ENCODE measurements at regions not wholly inside any gene's neighbourhood (a gene's known extent, or its start where the extent isn't known, plus 50 kb on each side); places are given as distances from the start of the nearest gene placed in this dataset.

GRCh38 chr16:86007524-86007923 is 108.6 kb downstream of the IRF8 start:
- Mint-ChIP-seq H3K27ac (no peak overlapping the region), H3K36me3 (no peaks in the 10 kb centered on the region), H3K4me1 (ENCODE audit: low read depth) (peaks cover 16% of the 10 kb centered on the region), H3K27me3 (peaks cover 2% of the 10 kb centered on the region), H3K4me3 (no peak overlapping the region), H3K9me3 (no peaks in the 10 kb centered on the region)
- intact Hi-C loops (cut with micrococcal nuclease): loop anchor here (2.0 kb wide), 1 partner anchor 19 kb away; no protein-coding TSS in a partner anchor
- no peak for DNase-seq
- CTCF ChIA-PET: interaction anchor here (6.5 kb wide), 1 partner anchor 187 kb away, joined by 44 read pairs; no protein-coding TSS in a partner anchor
- POLR2A ChIA-PET: no interaction called here

- ChIA-PET CTCF (interaction anchor here (1.1 to 4.6 kb wide), 2 partner anchors 24 to 190 kb away, joined by 4 to 61 read pairs; no protein-coding TSS in a partner anchor), POLR2A (no interaction called here)
- H3K27me3 Mint-ChIP-seq: peaks cover 2% of the 10 kb centered on the region
- no peak overlapping the region for H3K4me3 Mint-ChIP-seq
- H3K36me3 Mint-ChIP-seq: no peaks in the 10 kb centered on the region
- H3K9me3 Mint-ChIP-seq: no peaks in the 10 kb centered on the region
- no peak for DNase-seq
- peaks cover 16% of the 10 kb centered on the region for H3K4me1 Mint-ChIP-seq (ENCODE audit: low read depth)
- intact Hi-C loops (cut with micrococcal nuclease): no loop called here
- no peak overlapping the region for H3K27ac Mint-ChIP-seq
These were observed 111.7 kb downstream of the IRF8 start for GRCh38 chr16:86010680-86011141.

GRCh38 chr16:86011532-86011931 is 112.6 kb downstream of the IRF8 start:
- no peaks in the 10 kb centered on the region for H3K36me3 Mint-ChIP-seq
- POLR2A ChIA-PET: no interaction called here
- intact Hi-C loops (cut with micrococcal nuclease): no loop called here

GRCh38 chr16:86012221-86012620 is 113.3 kb downstream of the IRF8 start:
- H3K36me3 Mint-ChIP-seq: no peaks in the 10 kb centered on the region
- intact Hi-C loops (cut with micrococcal nuclease): no loop called here

More at GRCh38 chr16:86011532-86011931, 112.6 kb downstream of the IRF8 start:
- Mint-ChIP-seq H3K27ac (no peak overlapping the region), H3K9me3 (no peaks in the 10 kb centered on the region), H3K4me3 (no peak overlapping the region), H3K27me3 (peaks cover 3% of the 10 kb centered on the region), H3K4me1 (ENCODE audit: low read depth) (peaks cover 16% of the 10 kb centered on the region)
- no peak for DNase-seq
- CTCF ChIA-PET: interaction anchor here (1.1 to 4.6 kb wide), 2 partner anchors 25 to 191 kb away, joined by 4 to 61 read pairs; no protein-coding TSS in a partner anchor

GRCh38 chr16:86013867-86014266 is 114.9 kb downstream of the IRF8 start:
- peaks cover 19% of the 10 kb centered on the region for H3K27me3 Mint-ChIP-seq
- no peak for DNase-seq
- no peak overlapping the region for H3K27ac Mint-ChIP-seq
- no peaks in the 10 kb centered on the region for H3K4me1 Mint-ChIP-seq (ENCODE audit: low read depth)
- CTCF ChIA-PET: interaction anchor here (2.9 to 4.6 kb wide), 2 partner anchors 27 to 193 kb away, joined by 12 to 61 read pairs; no protein-coding TSS in a partner anchor
- no peak overlapping the region for H3K4me3 Mint-ChIP-seq
- intact Hi-C loops (cut with micrococcal nuclease): no loop called here
- POLR2A ChIA-PET: no interaction called here
- H3K9me3 Mint-ChIP-seq: no peaks in the 10 kb centered on the region
- peaks cover under 1% of the 10 kb centered on the region for H3K36me3 Mint-ChIP-seq

More at GRCh38 chr16:86012221-86012620, 113.3 kb downstream of the IRF8 start:
- peaks cover 16% of the 10 kb centered on the region for H3K4me1 Mint-ChIP-seq (ENCODE audit: low read depth)
- no peak for DNase-seq
- ChIA-PET POLR2A (no interaction called here), CTCF (interaction anchor here (2.9 to 4.6 kb wide), 2 partner anchors 25 to 192 kb away, joined by 12 to 61 read pairs; no protein-coding TSS in a partner anchor)
- no peak overlapping the region for H3K4me3 Mint-ChIP-seq
- no peak overlapping the region for H3K27ac Mint-ChIP-seq
- peaks cover 9% of the 10 kb centered on the region for H3K27me3 Mint-ChIP-seq
- H3K9me3 Mint-ChIP-seq: no peaks in the 10 kb centered on the region

- Mint-ChIP-seq H3K4me1 (ENCODE audit: low read depth) (no peaks in the 10 kb centered on the region), H3K36me3 (peaks cover 8% of the 10 kb centered on the region), H3K4me3 (no peak overlapping the region), H3K27me3 (peaks cover 31% of the 10 kb centered on the region), H3K27ac (no peak overlapping the region), H3K9me3 (peaks cover 13% of the 10 kb centered on the region)
- POLR2A ChIA-PET: no interaction called here
- intact Hi-C loops (cut with micrococcal nuclease): loop anchor here (1.0 kb wide), 1 partner anchor 194 kb away; no protein-coding TSS in a partner anchor
- no peak for DNase-seq
- CTCF ChIA-PET: interaction anchor here (0.6 to 8.8 kb wide), 9 partner anchors 9 to 203 kb away, joined by 3 to 190 read pairs (median 3); no protein-coding TSS in a partner anchor
These were observed 116.6 kb downstream of the IRF8 start for GRCh38 chr16:86015606-86016005.

GRCh38 chr16:86016201-86016965 is 117.4 kb downstream of the IRF8 start:
- ChIA-PET CTCF (interaction anchor here (0.6 to 8.8 kb wide), 12 partner anchors 9 to 204 kb away, joined by 3 to 190 read pairs (median 3); no protein-coding TSS in a partner anchor), POLR2A (no interaction called here)
- peaks cover 8% of the 10 kb centered on the region for H3K36me3 Mint-ChIP-seq
- DNase-seq: peak; percentile 47
- no peak overlapping the region for H3K27ac Mint-ChIP-seq
- peaks cover 34% of the 10 kb centered on the region for H3K27me3 Mint-ChIP-seq
- no peaks in the 10 kb centered on the region for H3K4me1 Mint-ChIP-seq (ENCODE audit: low read depth)
- intact Hi-C loops (cut with micrococcal nuclease): loop anchor here (1.0 kb wide), 1 partner anchor 195 kb away; no protein-coding TSS in a partner anchor
- peaks cover 13% of the 10 kb centered on the region for H3K9me3 Mint-ChIP-seq
- H3K4me3 Mint-ChIP-seq: no peak overlapping the region

- POLR2A ChIA-PET: no interaction called here
- CTCF ChIA-PET: interaction anchor here (8.8 kb wide), 1 partner anchor 197 kb away, joined by 190 read pairs; no protein-coding TSS in a partner anchor
These were observed 119.1 kb downstream of the IRF8 start for GRCh38 chr16:86018071-86018470.

GRCh38 chr16:86018487-86018886 is 119.5 kb downstream of the IRF8 start:
- POLR2A ChIA-PET: no interaction called here
- H3K9me3 Mint-ChIP-seq: peaks cover 16% of the 10 kb centered on the region
- intact Hi-C loops (cut with micrococcal nuclease): no loop called here
- no peak overlapping the region for H3K27ac Mint-ChIP-seq
- H3K4me3 Mint-ChIP-seq: no peak overlapping the region
- CTCF ChIA-PET: interaction anchor here (1.0 to 8.8 kb wide), 3 partner anchors 21 to 198 kb away, joined by 4 to 190 read pairs (median 8); no protein-coding TSS in a partner anchor
- DNase-seq: no peak
- H3K27me3 Mint-ChIP-seq: peaks cover 38% of the 10 kb centered on the region
- no peaks in the 10 kb centered on the region for H3K4me1 Mint-ChIP-seq (ENCODE audit: low read depth)
- H3K36me3 Mint-ChIP-seq: peaks cover 8% of the 10 kb centered on the region

More at GRCh38 chr16:86018071-86018470, 119.1 kb downstream of the IRF8 start:
- no peak overlapping the region for H3K4me3 Mint-ChIP-seq
- H3K36me3 Mint-ChIP-seq: peaks cover 8% of the 10 kb centered on the region
- peaks cover 36% of the 10 kb centered on the region for H3K27me3 Mint-ChIP-seq
- no peak for DNase-seq
- H3K9me3 Mint-ChIP-seq: peaks cover 13% of the 10 kb centered on the region
- H3K4me1 Mint-ChIP-seq (ENCODE audit: low read depth): no peaks in the 10 kb centered on the region
- intact Hi-C loops (cut with micrococcal nuclease): no loop called here
- no peak overlapping the region for H3K27ac Mint-ChIP-seq

- Mint-ChIP-seq H3K4me1 (ENCODE audit: low read depth) (no peaks in the 10 kb centered on the region), H3K9me3 (peaks cover 21% of the 10 kb centered on the region), H3K36me3 (peaks cover 11% of the 10 kb centered on the region), H3K27ac (no peak overlapping the region), H3K4me3 (no peak overlapping the region), H3K27me3 (peaks cover 38% of the 10 kb centered on the region)
- POLR2A ChIA-PET: no interaction called here
- no peak for DNase-seq
- CTCF ChIA-PET: interaction anchor here (1.0 to 8.8 kb wide), 3 partner anchors 21 to 198 kb away, joined by 4 to 190 read pairs (median 8); no protein-coding TSS in a partner anchor
- intact Hi-C loops (cut with micrococcal nuclease): no loop called here
These were observed 120.0 kb downstream of the IRF8 start for GRCh38 chr16:86018941-86019340.

- no peak overlapping the region for H3K4me3 Mint-ChIP-seq
- H3K36me3 Mint-ChIP-seq: peaks cover 11% of the 10 kb centered on the region
- intact Hi-C loops (cut with micrococcal nuclease): no loop called here
- no peak overlapping the region for H3K27ac Mint-ChIP-seq
- H3K4me1 Mint-ChIP-seq (ENCODE audit: low read depth): no peaks in the 10 kb centered on the region
- ChIA-PET CTCF (interaction anchor here (1.0 to 8.8 kb wide), 4 partner anchors 22 to 199 kb away, joined by 3 to 190 read pairs (median 6); no protein-coding TSS in a partner anchor), POLR2A (no interaction called here)
- peaks cover 27% of the 10 kb centered on the region for H3K9me3 Mint-ChIP-seq
- no peak for DNase-seq
- peaks cover 38% of the 10 kb centered on the region for H3K27me3 Mint-ChIP-seq
These were observed 120.6 kb downstream of the IRF8 start for GRCh38 chr16:86019446-86020047.

GRCh38 chr16:86020971-86021370 is 122.0 kb downstream of the IRF8 start:
- intact Hi-C loops (cut with micrococcal nuclease): no loop called here
- no peaks in the 10 kb centered on the region for H3K4me1 Mint-ChIP-seq (ENCODE audit: low read depth)
- ChIA-PET CTCF (interaction anchor here (2.4 to 8.8 kb wide), 2 partner anchors 33 to 200 kb away, joined by 8 to 190 read pairs; no protein-coding TSS in a partner anchor), POLR2A (no interaction called here)
- peaks cover 15% of the 10 kb centered on the region for H3K36me3 Mint-ChIP-seq
- no peak overlapping the region for H3K4me3 Mint-ChIP-seq
- no peak for DNase-seq
- H3K27ac Mint-ChIP-seq: no peak overlapping the region
- peaks cover 34% of the 10 kb centered on the region for H3K9me3 Mint-ChIP-seq
- H3K27me3 Mint-ChIP-seq: peaks cover 42% of the 10 kb centered on the region
